Ovary (tissue), 3 donors: ENCODE measurements at regions not wholly inside any gene's neighbourhood (a gene's known extent, or its start where the extent isn't known, plus 50 kb on each side); places are given as distances from the start of the nearest gene placed in this dataset.

ENCODE experiments used
- CTCF ChIP-seq, 3 donors: fragments of 450-650 bp in 2 of 3; fragments of 200-600 bp in 1 of 3; IDR thresholded peaks; one replicate each; pipeline versions ENCODE4 v1.5.1 to v1.8.0; 2016 to 2022; ENCODE audit warnings: antibody characterized with exemption in 3 of 3, mild to moderate bottlenecking in 1 of 3
- EP300 ChIP-seq: sonication (generic); formaldehyde crosslinking; IDR thresholded peaks from one replicate; pipeline ENCODE4 v1.6.1; 2017; ENCODE audit warnings: antibody characterized with exemption
- POLR2A ChIP-seq: fragments of 450-650 bp; IDR thresholded peaks from one replicate; pipeline ENCODE4 v1.6.1; 2017; ENCODE audit warnings: antibody characterized with exemption, mild to moderate bottlenecking, moderate library complexity
- donor health status: DM: no; HTN: no; CAD: no.

DNA sequence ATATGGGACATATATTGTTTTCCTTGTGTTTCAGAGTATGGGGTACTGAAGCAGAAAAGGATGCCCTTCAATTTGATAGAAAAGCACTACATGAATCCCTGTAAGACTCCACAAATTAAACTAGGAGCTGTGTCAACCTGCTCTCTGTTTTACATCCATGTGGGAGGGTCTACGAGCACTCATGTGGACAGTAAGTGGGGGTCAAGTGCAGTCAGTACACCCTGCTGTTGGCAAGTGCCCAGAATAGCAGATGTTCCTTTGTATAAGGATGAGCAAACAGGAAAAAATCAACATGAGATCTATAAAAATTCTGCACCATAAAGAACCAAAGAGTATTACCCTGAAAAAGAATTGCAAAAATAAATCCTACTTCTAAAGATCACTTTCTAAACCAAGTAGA is 659.9 kb downstream of the SI start:
- TF ChIP-seq CTCF (IDR thresholded peaks at IDR 0.05) = no peak
- TF ChIP-seq POLR2A = no peak
- TF ChIP-seq EP300 = no peak
